H1 (cell line): ENCODE measurements at regions not wholly inside any gene's neighbourhood (a gene's known extent, or its start where the extent isn't known, plus 50 kb on each side); places are given as distances from the start of the nearest gene placed in this dataset.

Experiments used
- CTCF ChIA-PET: fragments of 300-600 bp; sonication (Branson Sonifier 250); formaldehyde crosslinking; loops from one replicate; lab custom pipeline; 2021; ENCODE audit not compliant: partially characterized antibody; lab: Charles Lee
- POLR2A ChIA-PET: fragments of 300-600 bp; sonication (Branson Sonifier 250); formaldehyde crosslinking; loops from one replicate; lab custom pipeline; 2021; ENCODE audit warnings: inconsistent platforms; ENCODE audit not compliant: partially characterized antibody; lab: Charles Lee
- DNase-seq, 2 experiments: peaks; one replicate each; pipeline versions ENCODE4 v3.0.0 to v3.0.0-alpha.2; 2010 to 2022; ENCODE audit warnings: low spot score in 2 of 2, low read depth in 1 of 2, mixed read lengths in 1 of 2
- FAIRE-seq: peaks from 2 replicates; lab custom pipeline; 2011; peaks lifted over from hg19 to GRCh38; lab: Jason Lieb, UNC
- H2AFZ ChIP-seq: 2 replicates; pipeline ENCODE4 v1.8.1; 2012; ENCODE audit warnings: low read length, inconsistent platforms
- H2AK5ac ChIP-seq: 2 replicates; pipeline ENCODE4 v1.6.1; 2013; ENCODE audit warnings: low read depth, low read length
- H2BK120ac ChIP-seq: replicated peaks from 2 replicates; pipeline ENCODE3; 2013; ENCODE audit warnings: low read depth, low read length, inconsistent platforms
- H2BK12ac ChIP-seq: 2 replicates; pipeline ENCODE4 v1.6.1; 2013; ENCODE audit warnings: low read depth, low read length
- H2BK15ac ChIP-seq: 2 replicates; pipeline ENCODE4 v1.6.1; 2013; ENCODE audit warnings: low read length
- H2BK20ac ChIP-seq: 2 replicates; pipeline ENCODE4 v1.6.1; 2013; ENCODE audit warnings: low read length
- H2BK5ac ChIP-seq: 2 replicates; pipeline ENCODE4 v1.6.1; 2013; ENCODE audit warnings: low read depth, low read length
- H3K14ac ChIP-seq: 2 replicates; pipeline ENCODE4 v1.6.1; 2013; ENCODE audit warnings: inconsistent platforms; ENCODE audit not compliant: insufficient read length
- H3K18ac ChIP-seq: 2 replicates; pipeline ENCODE4 v1.6.1; 2013; ENCODE audit warnings: low read length; ENCODE audit errors: extremely low read depth
- H3K23ac ChIP-seq: 2 replicates; pipeline ENCODE4 v1.6.1; 2013; ENCODE audit warnings: inconsistent platforms; ENCODE audit not compliant: insufficient read length
- H3K23me2 ChIP-seq: 2 replicates; pipeline ENCODE4 v1.6.1; 2013; ENCODE audit warnings: low read depth, low read length
- H3K27ac ChIP-seq: 2 replicates; pipeline ENCODE4 v1.6.1; 2011; ENCODE audit warnings: low read depth, low read length, inconsistent platforms
- H3K27me3 ChIP-seq, 4 experiments: replicated peaks in 1 of 4; 1 replicate in 1 of 4; 2 replicates in 3 of 4; pipeline versions ENCODE4 v1.6.1 to v1.8.1; 2011 to 2013; ENCODE audit warnings: low read length in 3 of 4, mild to moderate bottlenecking in 3 of 4, inconsistent platforms in 2 of 4, mixed read lengths in 2 of 4, moderate library complexity in 1 of 4; ENCODE audit not compliant: control insufficient read depth in 3 of 4, insufficient read depth in 3 of 4; ENCODE audit errors: extremely low read depth in 1 of 4
- H3K36me3 ChIP-seq, 4 experiments: 2 replicates each; pipeline versions ENCODE4 v1.6.1 to v1.8.1; 2011 to 2013; ENCODE audit warnings: mild to moderate bottlenecking in 4 of 4, low read length in 3 of 4, moderate library complexity in 2 of 4, control low read depth in 1 of 4, inconsistent platforms in 1 of 4; ENCODE audit not compliant: insufficient read depth in 4 of 4, control insufficient read depth in 2 of 4
- H3K4ac ChIP-seq: replicated peaks from 2 replicates; pipeline ENCODE3; 2013; ENCODE audit warnings: low read length, low read depth, mixed read lengths, inconsistent platforms; ENCODE audit not compliant: insufficient read length
- H3K4me1 ChIP-seq, 4 experiments: replicated peaks in 1 of 4; 1 replicate in 1 of 4; 2 replicates in 3 of 4; pipeline versions ENCODE4 v1.6.1 to v1.8.1; 2011 to 2013; ENCODE audit warnings: low read length in 3 of 4, inconsistent platforms in 2 of 4, mixed read lengths in 1 of 4; ENCODE audit not compliant: insufficient read depth in 4 of 4, control insufficient read depth in 3 of 4
- H3K4me2 ChIP-seq, 2 experiments: 2 replicates each; pipeline versions ENCODE4 v1.6.1 to v1.8.1; 2011 to 2013; ENCODE audit warnings: low read depth in 2 of 2, low read length in 2 of 2, control low read depth in 1 of 2, inconsistent platforms in 1 of 2, mild to moderate bottlenecking in 1 of 2; ENCODE audit not compliant: insufficient read depth in 1 of 2
- H3K4me3 ChIP-seq, 4 experiments: fragments of 200-600, 300-600 bp in 1 of 4; sonication (generic), shearing (Covaris generic), sonication (Bioruptor Twin) in 1 of 4; 2 replicates each; pipeline versions ENCODE4 v1.5.1 to v1.8.1; 2011 to 2016; ENCODE audit warnings: low read length in 4 of 4, low read depth in 3 of 4, control low read depth in 2 of 4, inconsistent platforms in 2 of 4, mild to moderate bottlenecking in 2 of 4, mixed read lengths in 1 of 4, moderate library complexity in 1 of 4; ENCODE audit not compliant: insufficient read depth in 2 of 4; ENCODE audit errors: extremely low read depth in 1 of 4
- H3K56ac ChIP-seq: replicated peaks from 2 replicates; pipeline ENCODE3; 2013; ENCODE audit warnings: low read depth, mild to moderate bottlenecking, mixed read lengths, low read length, inconsistent platforms; ENCODE audit not compliant: insufficient read length
- H3K79me1 ChIP-seq: 2 replicates; pipeline ENCODE4 v1.6.1; 2013; ENCODE audit warnings: low read depth, low read length, control low read depth
- H3K79me2 ChIP-seq, 2 experiments: 2 replicates each; pipeline versions ENCODE4 v1.6.1 to v1.8.1; 2012 to 2013; ENCODE audit warnings: low read length in 2 of 2, mild to moderate bottlenecking in 2 of 2, inconsistent platforms in 1 of 2; ENCODE audit not compliant: insufficient read depth in 2 of 2, control insufficient read depth in 1 of 2
- H3K9ac ChIP-seq, 4 experiments: replicated peaks in 1 of 4; 1 replicate in 1 of 4; 2 replicates in 3 of 4; pipeline versions ENCODE4 v1.6.1 to v1.8.1; 2011 to 2013; ENCODE audit warnings: low read depth in 3 of 4, low read length in 3 of 4, control low read depth in 2 of 4, mild to moderate bottlenecking in 2 of 4, moderate library complexity in 2 of 4, inconsistent platforms in 1 of 4; ENCODE audit errors: extremely low read depth in 1 of 4
- H3K9me3 ChIP-seq, 2 experiments: 2 replicates each; pipeline versions ENCODE4 v1.6.1 to v1.8.1; 2012 to 2013; ENCODE audit warnings: mild to moderate bottlenecking in 2 of 2, moderate library complexity in 2 of 2, control low read depth in 1 of 2, inconsistent platforms in 1 of 2, low read depth in 1 of 2, low read length in 1 of 2, mixed read lengths in 1 of 2; ENCODE audit not compliant: insufficient read depth in 2 of 2
- H4K20me1 ChIP-seq, 2 experiments: replicated peaks in 1 of 2; 2 replicates each; pipeline versions ENCODE3 to v1.8.1; 2011 to 2013; ENCODE audit warnings: inconsistent platforms in 2 of 2, low read length in 2 of 2, mild to moderate bottlenecking in 1 of 2; ENCODE audit not compliant: insufficient read depth in 2 of 2, control insufficient read depth in 1 of 2
- H4K5ac ChIP-seq: 2 replicates; pipeline ENCODE4 v1.6.1; 2013; ENCODE audit warnings: low read length, low read depth, mixed read lengths, inconsistent platforms; ENCODE audit not compliant: insufficient read length
- H4K8ac ChIP-seq: 2 replicates; pipeline ENCODE4 v1.8.0; 2013; ENCODE audit warnings: mild to moderate bottlenecking, moderate library complexity, low read length, inconsistent platforms; ENCODE audit not compliant: insufficient read depth; ENCODE audit errors: extremely low read depth
- H4K91ac ChIP-seq: replicated peaks from 2 replicates; pipeline ENCODE3; 2013; ENCODE audit warnings: low read length, mixed read lengths, inconsistent platforms; ENCODE audit not compliant: insufficient read length
- BACH1 ChIP-seq: IDR thresholded peaks from 2 replicates; pipeline ENCODE4 v1.6.1; 2012; ENCODE audit warnings: low read length, improper control_type of control experiment
- BRCA1 ChIP-seq: IDR thresholded peaks from 2 replicates; pipeline ENCODE4 v1.6.1; 2012; ENCODE audit warnings: low read depth, low read length, improper control_type of control experiment
- CBX8 ChIP-seq: fragments of 300-800, 300-1000 bp; sonication (generic); IDR thresholded peaks from 2 replicates; pipeline ENCODE4 v1.7.1; 2016; ENCODE audit warnings: low read depth, low read length, borderline replicate concordance
- EGR1 ChIP-seq: IDR thresholded peaks from 2 replicates; pipeline ENCODE4 v1.6.1; 2011; ENCODE audit warnings: low read depth, low read length, borderline replicate concordance
- JUN ChIP-seq: IDR thresholded peaks from 2 replicates; pipeline ENCODE4 v1.6.1; 2011; ENCODE audit warnings: low read depth, mild to moderate bottlenecking, improper control_type of control experiment, low read length
- POLR2A ChIP-seq, 2 experiments: IDR thresholded peaks; 1 replicate in 1 of 2; 2 replicates in 1 of 2; pipeline ENCODE4 v1.6.1; 2011; ENCODE audit warnings: low read depth in 2 of 2, low read length in 2 of 2, mild to moderate bottlenecking in 2 of 2; ENCODE audit errors: control extremely low read depth in 1 of 2
- RBBP5 ChIP-seq: IDR thresholded peaks from 2 replicates; pipeline ENCODE4 v1.7.1; 2012; ENCODE audit warnings: low read depth, mild to moderate bottlenecking, inconsistent platforms, low read length, moderate library complexity, borderline replicate concordance
- RFX5 ChIP-seq: IDR thresholded peaks from 2 replicates; pipeline ENCODE4 v1.6.1; 2011; ENCODE audit warnings: low read depth, low read length, improper control_type of control experiment, borderline replicate concordance
- RNF2 ChIP-seq: fragments of 200-900, 300-1000 bp; sonication (generic); IDR thresholded peaks from 2 replicates; pipeline ENCODE4 v1.7.1; 2016; ENCODE audit warnings: borderline replicate concordance, low read depth, mild to moderate bottlenecking, antibody characterized with exemption, low read length; ENCODE audit not compliant: poor library complexity, severe bottlenecking; ENCODE audit errors: missing control alignments
- RXRA ChIP-seq: IDR thresholded peaks from 2 replicates; pipeline ENCODE4 v1.6.1; 2011; ENCODE audit warnings: low read depth, mild to moderate bottlenecking, low read length, moderate library complexity; ENCODE audit not compliant: insufficient read depth
- SIN3A ChIP-seq, 2 experiments: IDR thresholded peaks in 1 of 2; conservative IDR thresholded peaks in 1 of 2; 2 replicates each; pipeline ENCODE4 v1.6.1; 2011 to 2012; ENCODE audit warnings: low read length in 2 of 2, improper control_type of control experiment in 1 of 2, low read depth in 1 of 2, mild to moderate bottlenecking in 1 of 2
- SIX5 ChIP-seq: IDR thresholded peaks from 2 replicates; pipeline ENCODE4 v1.6.1; 2011; ENCODE audit warnings: mild to moderate bottlenecking, low read depth, low read length
- SP1 ChIP-seq: IDR thresholded peaks from 2 replicates; pipeline ENCODE4 v1.6.1; 2011; ENCODE audit warnings: low read depth, low read length
- ZNF274 ChIP-seq: IDR thresholded peaks from 2 replicates; pipeline ENCODE4 v1.7.0; 2012; ENCODE audit warnings: low read length, borderline replicate concordance; ENCODE audit errors: extremely low read depth
- WGBS, 2 experiments: shearing (Covaris generic) in 1 of 2; methylation state at CpG; one replicate each; pipeline versions ENCODE4 v1.1.6 to v1.1.7; 2013 to 2015; ENCODE audit warnings: low lambda C conversion rate in 2 of 2, mixed read lengths in 2 of 2, inconsistent platforms in 1 of 2, low coverage in 1 of 2, missing lambda C conversion rate in 1 of 2; ENCODE audit not compliant: insufficient replicate concordance in 2 of 2, insufficient coverage in 1 of 2, insufficient read length in 1 of 2; ENCODE audit errors: extremely low coverage in 1 of 2, missing lambda C conversion rate in 1 of 2; 5-methylcytosine and 5-hydroxymethylcytosine counted together
- TF ChIP-seq, protein P1 (sequence below): IDR thresholded peaks from 2 replicates; pipeline ENCODE4 v1.6.1; 2011; ENCODE audit warnings: low read length, improper control_type of control experiment

DNA sequence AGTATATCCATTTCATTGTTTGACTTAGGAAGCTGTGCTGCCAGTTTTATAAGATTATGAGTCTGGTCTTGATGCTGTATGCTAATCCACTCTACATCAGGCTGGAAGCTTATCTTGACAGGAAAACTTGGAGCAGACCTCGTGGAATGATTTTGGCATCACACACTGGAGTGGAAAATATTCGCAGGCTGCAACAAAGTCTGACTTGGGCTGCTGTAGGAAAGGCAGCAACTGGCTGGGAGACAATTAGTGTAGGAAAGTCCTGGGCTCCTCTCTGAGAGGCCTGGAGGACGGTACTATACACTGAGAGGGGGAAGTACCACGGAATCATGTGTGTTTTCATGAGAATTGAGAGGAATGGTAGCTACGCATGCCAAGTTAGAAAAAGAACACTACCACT lies 383.7 kb downstream of the ETNK1 start:
- H3K23ac ChIP-seq, result no peak overlapping the region
- no peaks in the 10 kb centered on the region for H3K79me1 ChIP-seq
- H3K56ac ChIP-seq, result no peak overlapping the region
- no peak overlapping the region for H3K18ac ChIP-seq
- H2BK12ac ChIP-seq, result no peak overlapping the region
- H3K14ac ChIP-seq, result no peak overlapping the region
- 0 out of 4 replicates have a peak, but pooled peaks cover 0 to 3% of the 10 kb centered on the region in 2 experiments for H3K9me3 ChIP-seq
- no peak overlapping the region for H2BK20ac ChIP-seq
- H2BK120ac ChIP-seq, result no peak overlapping the region
- H3K4me2 ChIP-seq, result no peak overlapping the region
- no peaks in the 10 kb centered on the region for H3K79me2 ChIP-seq
- H3K4me3 ChIP-seq, result no peak overlapping the region
- POLR2A ChIA-PET, result no interaction called here
- H3K27ac ChIP-seq, result no peak overlapping the region
- no peak overlapping the region; a peak in 1 of 7 replicates for H3K9ac ChIP-seq
- no peaks in the 10 kb centered on the region for H3K23me2 ChIP-seq
- no peaks in the 10 kb centered on the region for H4K20me1 ChIP-seq
- no peak overlapping the region for H4K5ac ChIP-seq
- no peak overlapping the region for H3K4ac ChIP-seq
- no peak overlapping the region for H4K91ac ChIP-seq
- no peak for FAIRE-seq
- no peak overlapping the region for H4K8ac ChIP-seq
- WGBS, 2 experiments, result 89% methylated on average over 5 of the region's 5 CpGs; no CpG with 5 or more reads in 1 of the 2 experiments
- DNase-seq, result no peak
- H2BK15ac ChIP-seq, result no peak overlapping the region
- no peak overlapping the region for H2AK5ac ChIP-seq
- H2BK5ac ChIP-seq, result no peak overlapping the region
- no peak overlapping the region for H2AFZ ChIP-seq
- no peaks in the 10 kb centered on the region for H3K27me3 ChIP-seq
- CTCF ChIA-PET, result no interaction called here
- H3K4me1 ChIP-seq, result no peaks in the 10 kb centered on the region
- no peaks in the 10 kb centered on the region for H3K36me3 ChIP-seq
- TF ChIP-seq POLR2A (IDR thresholded peaks at IDR 0.05; ENCODE audit: control extremely low read depth in 1 of 2, low read depth in 2 of 2, low read length in 2 of 2), result no peak
- no peak for TF ChIP-seq SIX5
- TF ChIP-seq SP1, result no peak
- TF ChIP-seq RFX5, result no peak
- TF ChIP-seq RNF2, result no peak
- TF ChIP-seq RBBP5, result no peak
- TF ChIP-seq BACH1, result no peak
- no peak for TF ChIP-seq EGR1
- no peak for TF ChIP-seq JUN
- no peak for TF ChIP-seq RXRA
- TF ChIP-seq SIN3A (conservative IDR thresholded peaks at IDR 0.05 in 1 of 2, IDR thresholded peaks at IDR 0.05 in 1 of 2; ENCODE audit: low read depth in 1 of 2, low read length in 2 of 2), result no peak
- TF ChIP-seq ZNF274, result no peak
- no peak for TF ChIP-seq CBX8
- TF ChIP-seq, protein P1, sequence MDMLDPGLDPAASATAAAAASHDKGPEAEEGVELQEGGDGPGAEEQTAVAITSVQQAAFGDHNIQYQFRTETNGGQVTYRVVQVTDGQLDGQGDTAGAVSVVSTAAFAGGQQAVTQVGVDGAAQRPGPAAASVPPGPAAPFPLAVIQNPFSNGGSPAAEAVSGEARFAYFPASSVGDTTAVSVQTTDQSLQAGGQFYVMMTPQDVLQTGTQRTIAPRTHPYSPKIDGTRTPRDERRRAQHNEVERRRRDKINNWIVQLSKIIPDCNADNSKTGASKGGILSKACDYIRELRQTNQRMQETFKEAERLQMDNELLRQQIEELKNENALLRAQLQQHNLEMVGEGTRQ, result no peak
- no peak for TF ChIP-seq BRCA1
